SJCRH30 (cell line): ENCODE measurements at regions not wholly inside any gene's neighbourhood (a gene's known extent, or its start where the extent isn't known, plus 50 kb on each side); places are given as distances from the start of the nearest gene placed in this dataset.

Experiments used
- DNase-seq, 2 experiments: peaks; one replicate each; pipeline ENCODE4 v3.0.0-alpha.2; 2015 to 2020
- H3K27ac ChIP-seq: fragments of 250-450 bp; sonication (Bioruptor Pico); 2 replicates; pipeline ENCODE4 v1.5.1; 2020; ENCODE audit warnings: mild to moderate bottlenecking, moderate library complexity
- H3K27me3 ChIP-seq: fragments of 250-450 bp; sonication (Bioruptor Pico); 2 replicates; pipeline ENCODE4 v1.5.1; 2020; ENCODE audit warnings: mild to moderate bottlenecking, moderate library complexity
- H3K36me3 ChIP-seq: fragments of 250-450 bp; sonication (Bioruptor Pico); 2 replicates; pipeline ENCODE4 v1.5.1; 2020; ENCODE audit warnings: mild to moderate bottlenecking, moderate library complexity
- H3K4me1 ChIP-seq: fragments of 250-450 bp; sonication (Bioruptor Pico); 2 replicates; pipeline ENCODE4 v1.5.1; 2020; ENCODE audit warnings: mild to moderate bottlenecking, moderate library complexity
- H3K4me3 ChIP-seq: fragments of 250-450 bp; sonication (Bioruptor Pico); 2 replicates; pipeline ENCODE4 v1.5.1; 2020; ENCODE audit warnings: mild to moderate bottlenecking, moderate library complexity
- H3K9me3 ChIP-seq: fragments of 250-450 bp; sonication (Bioruptor Pico); replicated peaks from 2 replicates; pipeline ENCODE4 v1.5.1; 2020; ENCODE audit warnings: mild to moderate bottlenecking, moderate library complexity

DNA sequence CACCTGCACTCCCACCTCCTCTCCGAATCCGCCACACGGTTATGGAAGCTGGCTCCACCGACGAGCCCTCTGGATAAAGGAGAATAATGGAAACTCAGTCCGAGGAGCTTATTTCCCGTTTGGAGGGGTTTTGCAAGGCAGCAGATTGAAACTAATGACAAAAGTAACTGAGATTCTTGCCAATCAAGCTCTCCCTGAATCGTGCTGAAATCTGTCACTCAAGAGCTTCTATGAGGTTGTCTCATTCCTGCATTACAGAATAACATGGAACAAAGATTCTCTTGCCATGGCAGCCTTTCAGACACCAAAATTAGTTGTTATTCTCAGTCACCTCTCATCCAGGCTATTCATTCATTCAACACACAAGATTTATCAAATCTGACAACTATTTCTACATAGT, 405.9 kb downstream of the SOX9 start:
- DNase-seq = no peak
- H3K27ac ChIP-seq = no peak overlapping the region

DNA sequence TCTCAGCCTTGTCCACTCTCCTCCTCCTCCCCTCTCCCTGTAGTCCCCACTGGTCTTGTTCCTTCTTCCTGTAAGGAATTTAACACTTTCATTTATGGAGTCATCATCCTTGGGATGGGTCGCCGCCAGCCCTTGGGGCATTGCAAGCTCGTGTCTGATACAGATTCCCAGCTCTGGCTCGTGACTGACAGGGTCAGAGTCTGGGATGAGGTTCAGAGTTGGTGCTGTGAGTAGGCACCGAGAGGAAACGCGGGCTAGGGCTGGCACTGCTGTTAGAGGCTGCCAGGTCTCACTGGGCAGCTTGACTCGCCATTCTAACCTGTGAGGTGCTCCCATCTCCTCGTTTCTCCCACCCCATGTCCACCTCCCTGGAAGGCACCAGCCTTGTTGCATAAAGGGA, 407.0 kb downstream of the SOX9 start:
- DNase-seq = no peak
- no peaks in the 10 kb centered on the region for H3K4me1 ChIP-seq
- no peaks in the 10 kb centered on the region for H3K27me3 ChIP-seq
- no peak overlapping the region for H3K27ac ChIP-seq
- no peaks in the 10 kb centered on the region for H3K36me3 ChIP-seq
- H3K9me3 ChIP-seq = no peaks in the 10 kb centered on the region
- H3K4me3 ChIP-seq = no peak overlapping the region

More for the DNA sequence above, 405.9 kb downstream of the SOX9 start:
- H3K27me3 ChIP-seq = no peaks in the 10 kb centered on the region
- no peaks in the 10 kb centered on the region for H3K36me3 ChIP-seq
- H3K4me1 ChIP-seq = no peaks in the 10 kb centered on the region
- no peak overlapping the region for H3K4me3 ChIP-seq
- no peaks in the 10 kb centered on the region for H3K9me3 ChIP-seq

GRCh38 chr17:72528683-72529082, 407.9 kb downstream of the SOX9 start:
- DNase-seq = no peak
- no peaks in the 10 kb centered on the region for H3K36me3 ChIP-seq
- no peak overlapping the region for H3K27ac ChIP-seq
- H3K27me3 ChIP-seq = no peaks in the 10 kb centered on the region
- H3K4me3 ChIP-seq = no peak overlapping the region
- H3K9me3 ChIP-seq = no peaks in the 10 kb centered on the region
- H3K4me1 ChIP-seq = no peaks in the 10 kb centered on the region

DNA sequence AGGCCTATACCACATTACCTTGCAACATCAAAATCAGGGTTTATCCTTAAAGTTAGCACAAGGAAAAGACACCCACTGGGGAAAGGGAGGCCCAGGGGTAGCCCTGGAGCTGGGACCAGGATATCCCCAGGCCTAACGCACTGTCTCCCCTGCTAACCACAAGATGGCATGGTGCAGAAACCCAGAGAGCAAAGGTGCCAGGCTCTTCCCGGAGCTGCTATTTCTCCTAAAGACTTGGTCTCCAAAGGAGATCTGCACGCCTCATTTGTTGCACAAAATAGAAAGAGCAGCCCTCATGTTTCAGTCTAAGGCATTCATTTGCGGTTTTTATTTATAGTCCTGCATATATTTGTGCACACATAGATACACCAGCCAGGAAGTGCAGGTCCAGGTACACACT, 408.6 kb downstream of the SOX9 start:
- Histone ChIP-seq H3K9me3 (peaks cover 4% of the 10 kb centered on the region; the same call in 1 of the 2 replicates), H3K4me3 (no peak overlapping the region), H3K27me3 (no peaks in the 10 kb centered on the region), H3K4me1 (no peaks in the 10 kb centered on the region), H3K36me3 (no peaks in the 10 kb centered on the region), H3K27ac (no peak overlapping the region)
- DNase-seq = no peak

GRCh38 chr17:72530454-72530853, 409.6 kb downstream of the SOX9 start:
- no peaks in the 10 kb centered on the region for H3K36me3 ChIP-seq
- no peak for DNase-seq
- no peaks in the 10 kb centered on the region for H3K27me3 ChIP-seq
- no peak overlapping the region for H3K27ac ChIP-seq
- peaks cover 4% of the 10 kb centered on the region; the same call in 1 of the 2 replicates for H3K9me3 ChIP-seq
- H3K4me3 ChIP-seq = no peak overlapping the region
- no peaks in the 10 kb centered on the region for H3K4me1 ChIP-seq

- H3K4me3 ChIP-seq = no peak overlapping the region
- no peaks in the 10 kb centered on the region for H3K4me1 ChIP-seq
- H3K27me3 ChIP-seq = no peaks in the 10 kb centered on the region
- no peak for DNase-seq
- H3K36me3 ChIP-seq = no peaks in the 10 kb centered on the region
- no peak overlapping the region for H3K27ac ChIP-seq
- peaks cover 4% of the 10 kb centered on the region; the same call in 1 of the 2 replicates for H3K9me3 ChIP-seq
Measured at GRCh38 chr17:72531729-72532128, 410.9 kb downstream of the SOX9 start.

- DNase-seq = no peak
- no peaks in the 10 kb centered on the region for H3K36me3 ChIP-seq
- no peak overlapping the region for H3K27ac ChIP-seq
- H3K9me3 ChIP-seq = peaks cover 4% of the 10 kb centered on the region; the same call in 1 of the 2 replicates
- H3K27me3 ChIP-seq = no peaks in the 10 kb centered on the region
- H3K4me3 ChIP-seq = no peak overlapping the region
- H3K4me1 ChIP-seq = peaks cover 14% of the 10 kb centered on the region
Measured at GRCh38 chr17:72534265-72534664, 413.4 kb downstream of the SOX9 start.

DNA sequence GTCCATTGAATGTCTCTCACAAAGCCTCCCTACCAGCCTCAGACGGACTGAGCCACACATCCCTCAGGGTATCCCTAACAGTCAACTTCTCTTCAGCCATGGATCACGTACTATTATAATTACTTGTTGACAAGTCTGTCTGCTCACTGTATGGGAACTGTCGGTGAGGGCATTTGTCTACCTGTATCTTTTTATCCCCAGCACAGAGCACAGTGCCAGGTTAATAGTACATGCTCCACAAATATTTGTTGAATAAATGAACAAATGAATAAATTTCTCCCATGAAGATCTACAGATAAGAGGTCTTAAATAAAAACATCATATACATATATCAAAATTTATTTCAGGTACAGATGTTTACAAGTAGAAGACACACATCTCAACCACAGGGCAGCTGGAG, 414.0 kb downstream of the SOX9 start:
- DNase-seq = no peak
- peaks cover 4% of the 10 kb centered on the region; the same call in 1 of the 2 replicates for H3K9me3 ChIP-seq
- no peak overlapping the region for H3K27ac ChIP-seq
- no peaks in the 10 kb centered on the region for H3K36me3 ChIP-seq
- H3K4me3 ChIP-seq = no peak overlapping the region
- no peaks in the 10 kb centered on the region for H3K27me3 ChIP-seq
- H3K4me1 ChIP-seq = peaks cover 19% of the 10 kb centered on the region

DNA sequence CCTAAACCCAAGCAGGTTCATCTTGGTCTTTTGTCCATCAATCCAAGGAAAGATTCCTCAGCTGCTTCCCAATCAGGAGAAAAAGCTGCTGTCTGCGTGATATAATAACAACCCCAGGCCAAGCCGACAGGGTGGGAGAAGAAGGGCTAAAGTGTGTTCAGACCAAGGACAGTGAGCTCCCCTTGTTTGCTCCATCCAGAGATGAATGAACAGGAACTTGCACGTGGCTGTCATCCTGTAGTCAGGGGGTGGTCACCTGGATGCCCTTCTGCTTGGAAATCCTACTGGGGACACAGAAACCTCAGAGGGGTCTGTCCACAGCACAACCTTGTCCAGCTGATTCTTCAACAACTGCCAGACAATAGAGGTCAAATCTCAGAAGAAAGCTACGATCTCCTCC, 414.5 kb downstream of the SOX9 start:
- DNase-seq = no peak
- H3K4me1 ChIP-seq = peaks cover 22% of the 10 kb centered on the region
- no peak overlapping the region for H3K4me3 ChIP-seq
- no peaks in the 10 kb centered on the region for H3K36me3 ChIP-seq
- no peak overlapping the region for H3K27ac ChIP-seq
- peaks cover 4% of the 10 kb centered on the region; the same call in 1 of the 2 replicates for H3K9me3 ChIP-seq
- no peaks in the 10 kb centered on the region for H3K27me3 ChIP-seq

- Histone ChIP-seq H3K9me3 (peaks cover 4% of the 10 kb centered on the region; the same call in 1 of the 2 replicates), H3K4me1 (peaks cover 25% of the 10 kb centered on the region), H3K36me3 (no peaks in the 10 kb centered on the region), H3K4me3 (no peak overlapping the region), H3K27me3 (no peaks in the 10 kb centered on the region), H3K27ac (no peak overlapping the region)
- DNase-seq = no peak
Measured at GRCh38 chr17:72535779-72536178, 415.0 kb downstream of the SOX9 start.

- Histone ChIP-seq H3K36me3 (no peaks in the 10 kb centered on the region), H3K9me3 (peaks cover 6% of the 10 kb centered on the region; the same call in 1 of the 2 replicates), H3K27ac (no peak overlapping the region), H3K4me3 (no peak overlapping the region), H3K4me1 (peaks cover 25% of the 10 kb centered on the region), H3K27me3 (no peaks in the 10 kb centered on the region)
- no peak for DNase-seq
Measured at GRCh38 chr17:72536788-72537187, 416.0 kb downstream of the SOX9 start.

GRCh38 chr17:72538443-72538842, 417.6 kb downstream of the SOX9 start:
- Histone ChIP-seq H3K4me3 (no peak overlapping the region), H3K27ac (no peak overlapping the region), H3K9me3 (peaks cover 6% of the 10 kb centered on the region; the same call in 1 of the 2 replicates), H3K36me3 (no peaks in the 10 kb centered on the region), H3K4me1 (peaks cover 25% of the 10 kb centered on the region), H3K27me3 (no peaks in the 10 kb centered on the region)
- no peak for DNase-seq

GRCh38 chr17:72538901-72539352, 418.1 kb downstream of the SOX9 start:
- Histone ChIP-seq H3K4me3 (no peak overlapping the region), H3K36me3 (no peaks in the 10 kb centered on the region), H3K9me3 (peaks cover 6% of the 10 kb centered on the region; the same call in 1 of the 2 replicates), H3K27ac (no peak overlapping the region), H3K27me3 (no peaks in the 10 kb centered on the region), H3K4me1 (peaks cover 25% of the 10 kb centered on the region)
- DNase-seq = peak in 1 of 2 experiments; percentile 24

DNA sequence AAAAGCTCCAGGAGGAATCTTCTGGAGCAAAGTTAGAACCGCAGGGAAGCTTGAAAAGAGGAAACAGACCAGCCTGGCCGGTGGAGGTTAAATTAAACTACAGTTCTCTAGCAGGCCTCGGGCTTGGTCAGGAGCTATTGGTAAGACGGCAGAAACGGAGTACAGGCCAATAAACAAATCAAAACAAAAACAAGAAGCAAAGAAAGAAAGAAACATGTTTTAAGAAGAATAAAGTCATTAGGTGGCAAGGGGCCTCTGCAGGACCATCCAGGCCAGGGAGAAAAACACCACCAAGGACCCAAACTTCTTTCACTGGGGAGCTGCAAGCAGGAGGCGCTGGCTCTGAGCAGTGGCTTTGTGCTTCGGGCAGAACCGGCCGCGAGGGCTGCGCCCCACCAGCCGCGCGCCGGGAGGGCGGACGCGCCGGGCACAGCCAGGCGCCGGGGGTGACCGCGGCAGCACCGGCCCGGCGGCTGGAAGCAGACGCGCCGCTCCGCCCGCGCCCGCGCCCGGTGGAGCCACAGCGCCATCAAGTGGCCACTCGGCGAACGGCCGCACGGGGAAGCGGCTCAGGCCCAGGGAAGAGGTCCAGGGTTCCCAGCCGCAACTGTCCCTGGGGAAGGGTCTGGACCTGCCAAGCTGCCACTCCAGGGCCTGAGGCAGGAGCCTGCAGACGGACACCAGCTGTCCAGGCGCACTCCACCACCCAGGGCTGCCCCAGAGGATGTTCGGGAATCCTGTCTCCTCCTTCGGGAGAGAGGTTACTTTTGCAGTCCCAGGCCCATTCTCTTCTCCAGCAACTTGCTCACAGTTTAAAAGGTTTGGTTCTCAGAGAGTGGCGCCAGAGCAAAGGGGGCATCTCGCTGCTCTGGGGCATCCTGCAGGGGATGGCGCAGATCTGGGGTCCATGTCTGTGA, 419.4 kb downstream of the SOX9 start:
- H3K27me3 ChIP-seq = no peaks in the 10 kb centered on the region
- H3K36me3 ChIP-seq = no peaks in the 10 kb centered on the region
- H3K4me3 ChIP-seq = peak overlapping the region; percentile 2
- H3K4me1 ChIP-seq = peaks cover 25% of the 10 kb centered on the region
- peak overlapping the region; percentile 26; the same call in 1 of the 2 replicates for H3K27ac ChIP-seq
- H3K9me3 ChIP-seq = 0 out of 2 replicates have a peak, but pooled peaks cover 2% of the 10 kb centered on the region
- DNase-seq = peak; percentile 85 to 93

DNA sequence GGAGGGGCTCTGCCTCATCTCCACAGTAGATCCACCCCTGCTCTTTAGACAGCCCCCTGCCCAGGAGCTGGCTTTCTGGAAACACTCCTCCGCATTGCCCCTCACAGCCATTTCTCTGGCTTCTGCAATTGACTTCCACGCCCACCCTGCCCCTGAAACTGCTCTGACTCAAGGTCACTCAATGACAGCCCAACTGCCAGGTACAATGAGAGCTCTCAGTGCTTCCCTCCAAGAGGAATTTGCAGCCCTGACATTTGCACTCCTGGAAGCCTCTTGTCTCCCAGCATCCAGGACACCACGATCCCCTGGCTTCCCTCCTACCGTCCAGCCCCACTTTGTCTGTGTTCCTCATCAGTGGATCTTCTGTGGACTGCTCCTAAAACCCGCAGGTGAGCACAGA, 421.5 kb downstream of the SOX9 start:
- Histone ChIP-seq H3K9me3 (0 out of 2 replicates have a peak, but pooled peaks cover 2% of the 10 kb centered on the region), H3K4me3 (no peak overlapping the region), H3K4me1 (peaks cover 25% of the 10 kb centered on the region), H3K36me3 (no peaks in the 10 kb centered on the region), H3K27ac (no peak overlapping the region), H3K27me3 (no peaks in the 10 kb centered on the region)
- no peak for DNase-seq
